HG02571 (cell line): ENCODE measurements at regions not wholly inside any gene's neighbourhood (a gene's known extent, or its start where the extent isn't known, plus 50 kb on each side); places are given as distances from the start of the nearest gene placed in this dataset.
"Not testable (repeated sequence)": the region's sequence is repeated elsewhere in the genome, so short reads cannot be mapped to it uniquely, and the experiment has no call there.

Experiments
- ATAC-seq: cut with Tn5 transposase; IDR thresholded peaks from one replicate; pipeline ENCODE4 v1.9.1; 2021; ENCODE audit warnings: mild to moderate bottlenecking, moderate library complexity; ENCODE audit not compliant: unreplicated experiment

- ATAC-seq = no peak
These were observed 102.8 kb upstream of the SGK1 start for GRCh38 chr6:134420614-134421181.

- no peak for ATAC-seq
These were observed 101.8 kb upstream of the SGK1 start for GRCh38 chr6:134419716-134420115.

- ATAC-seq = no peak
These were observed 98.7 kb upstream of the SGK1 start for GRCh38 chr6:134416418-134417154.

GRCh38 chr6:134415656-134416055 is 97.7 kb upstream of the SGK1 start:
- ATAC-seq = no peak

- no peak for ATAC-seq
These were observed 97.3 kb upstream of the SGK1 start for GRCh38 chr6:134415194-134415593.

GRCh38 chr6:134414793-134415192 is 96.9 kb upstream of the SGK1 start:
- no peak for ATAC-seq

- ATAC-seq = no peak
These were observed 95.3 kb upstream of the SGK1 start for GRCh38 chr6:134413241-134413643.

- no peak for ATAC-seq
These were observed 92.6 kb upstream of the SGK1 start for GRCh38 chr6:134410541-134410940.

- no peak for ATAC-seq
These were observed 89.9 kb upstream of the SGK1 start for GRCh38 chr6:134407791-134408190.

GRCh38 chr6:134406311-134406710 is 88.4 kb upstream of the SGK1 start:
- no peak for ATAC-seq

GRCh38 chr6:134405386-134406087 is 87.6 kb upstream of the SGK1 start:
- no peak for ATAC-seq

GRCh38 chr6:134403312-134403711 is 85.4 kb upstream of the SGK1 start:
- not testable (repeated sequence) for ATAC-seq

GRCh38 chr6:134402372-134402984 is 84.6 kb upstream of the SGK1 start:
- no peak for ATAC-seq

GRCh38 chr6:134400941-134401340 is 83.0 kb upstream of the SGK1 start:
- ATAC-seq = no peak

GRCh38 chr6:134398453-134398852 is 80.5 kb upstream of the SGK1 start:
- no peak for ATAC-seq

GRCh38 chr6:134397676-134398075 is 79.8 kb upstream of the SGK1 start:
- no peak for ATAC-seq

- no peak for ATAC-seq
These were observed 77.0 kb upstream of the SGK1 start for GRCh38 chr6:134394905-134395304.

- ATAC-seq = no peak
These were observed 76.3 kb upstream of the SGK1 start for GRCh38 chr6:134394208-134394607.

- no peak for ATAC-seq
These were observed 73.3 kb upstream of the SGK1 start for GRCh38 chr6:134391205-134391604.

GRCh38 chr6:134389658-134390057 is 71.7 kb upstream of the SGK1 start:
- ATAC-seq = no peak

- ATAC-seq = no peak
These were observed 71.2 kb upstream of the SGK1 start for GRCh38 chr6:134389129-134389528.

GRCh38 chr6:134386482-134386881 is 68.6 kb upstream of the SGK1 start:
- ATAC-seq = not testable (repeated sequence)
